ENCODE measurements at regions not wholly inside any gene's neighbourhood (a gene's known extent, or its start where the extent isn't known, plus 50 kb on each side); places are given as distances from the start of the nearest gene placed in this dataset.

GRCh38 chr1:228810878-228811711, 75.8 kb downstream of the RHOU start:
- Histone ChIP-seq H3K9me3 (ENCODE audit: control insufficient read depth in 4 of 4, low read length in 3 of 4) (no peaks in the 10 kb centered on the region), H3K4me3 (ENCODE audit: low read depth in 1 of 3, low read length in 3 of 3) (no peak overlapping the region), H3K27ac (ENCODE audit: low read depth in 1 of 2, low read length in 2 of 2) (no peak overlapping the region), H3K4me1 (ENCODE audit: control insufficient read depth in 4 of 4, insufficient read depth in 4 of 4, low read length in 3 of 4) (peaks cover 0 to 18% (median 8%) of the 10 kb centered on the region in 4 donors), H3K27me3 (ENCODE audit: control insufficient read depth in 4 of 4, insufficient read depth in 4 of 4, low read length in 3 of 4) (no peaks in the 10 kb centered on the region), H3K36me3 (ENCODE audit: control insufficient read depth in 4 of 4, insufficient read depth in 3 of 4, low read depth in 1 of 4, low read length in 3 of 4) (no peaks in the 10 kb centered on the region), H3K9ac (ENCODE audit: low read depth in 1 of 2, low read length in 2 of 2) (no peak overlapping the region)
- no peak for DNase-seq (ENCODE audit: low spot score)
- 87% methylated on average over 6 of the region's 6 CpGs for WGBS
- TF ChIP-seq CTCF (IDR thresholded peaks at IDR 0.05; ENCODE audit: low read depth, low read length, missing input control) (no peak), HNF4A (conservative IDR thresholded peaks at IDR 0.05) (no peak), FOXA2 (IDR thresholded peaks at IDR 0.05) (no peak)

- 96% methylated on average over 11 of the region's 11 CpGs for WGBS
- Histone ChIP-seq H3K4me3 (ENCODE audit: low read depth in 1 of 3, low read length in 3 of 3) (no peak overlapping the region), H3K36me3 (ENCODE audit: control insufficient read depth in 4 of 4, insufficient read depth in 3 of 4, low read depth in 1 of 4, low read length in 3 of 4) (no peaks in the 10 kb centered on the region), H3K9ac (ENCODE audit: low read depth in 1 of 2, low read length in 2 of 2) (no peak overlapping the region), H3K27ac (ENCODE audit: low read depth in 1 of 2, low read length in 2 of 2) (no peak overlapping the region), H3K9me3 (ENCODE audit: control insufficient read depth in 4 of 4, low read length in 3 of 4) (no peaks in the 10 kb centered on the region), H3K27me3 (ENCODE audit: control insufficient read depth in 4 of 4, insufficient read depth in 4 of 4, low read length in 3 of 4) (no peaks in the 10 kb centered on the region), H3K4me1 (ENCODE audit: control insufficient read depth in 4 of 4, insufficient read depth in 4 of 4, low read length in 3 of 4) (peaks cover 0 to 18% (median 8%) of the 10 kb centered on the region in 4 donors)
- no peak for DNase-seq (ENCODE audit: low spot score)
- TF ChIP-seq RAD21 (IDR thresholded peaks at IDR 0.05) (no peak), HNF4G (IDR thresholded peaks at IDR 0.05) (no peak), YY1 (IDR thresholded peaks at IDR 0.05) (no peak), FOXA2 (IDR thresholded peaks at IDR 0.05) (no peak), TAF1 (conservative IDR thresholded peaks at IDR 0.05) (no peak), GABPA (IDR thresholded peaks at IDR 0.05 in 1 of 2, conservative IDR thresholded peaks at IDR 0.05 in 1 of 2) (no peak), HNF4A (conservative IDR thresholded peaks at IDR 0.05) (no peak), ATF3 (IDR thresholded peaks at IDR 0.05) (no peak), RXRA (IDR thresholded peaks at IDR 0.05) (no peak), NR2F2 (IDR thresholded peaks at IDR 0.05) (no peak), SP1 (IDR thresholded peaks at IDR 0.05) (no peak), JUND (IDR thresholded peaks at IDR 0.05) (no peak), MAX (IDR thresholded peaks at IDR 0.05) (no peak), REST (IDR thresholded peaks at IDR 0.05) (no peak), FOXA1 (IDR thresholded peaks at IDR 0.05) (no peak), CTCF (IDR thresholded peaks at IDR 0.05; ENCODE audit: low read depth, low read length, missing input control) (no peak), EGR1 (IDR thresholded peaks at IDR 0.05; ENCODE audit: low read depth in 2 of 2) (no peak)
- TF ChIP-seq, protein P1, sequence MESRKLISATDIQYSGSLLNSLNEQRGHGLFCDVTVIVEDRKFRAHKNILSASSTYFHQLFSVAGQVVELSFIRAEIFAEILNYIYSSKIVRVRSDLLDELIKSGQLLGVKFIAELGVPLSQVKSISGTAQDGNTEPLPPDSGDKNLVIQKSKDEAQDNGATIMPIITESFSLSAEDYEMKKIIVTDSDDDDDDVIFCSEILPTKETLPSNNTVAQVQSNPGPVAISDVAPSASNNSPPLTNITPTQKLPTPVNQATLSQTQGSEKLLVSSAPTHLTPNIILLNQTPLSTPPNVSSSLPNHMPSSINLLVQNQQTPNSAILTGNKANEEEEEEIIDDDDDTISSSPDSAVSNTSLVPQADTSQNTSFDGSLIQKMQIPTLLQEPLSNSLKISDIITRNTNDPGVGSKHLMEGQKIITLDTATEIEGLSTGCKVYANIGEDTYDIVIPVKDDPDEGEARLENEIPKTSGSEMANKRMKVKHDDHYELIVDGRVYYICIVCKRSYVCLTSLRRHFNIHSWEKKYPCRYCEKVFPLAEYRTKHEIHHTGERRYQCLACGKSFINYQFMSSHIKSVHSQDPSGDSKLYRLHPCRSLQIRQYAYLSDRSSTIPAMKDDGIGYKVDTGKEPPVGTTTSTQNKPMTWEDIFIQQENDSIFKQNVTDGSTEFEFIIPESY (IDR thresholded peaks at IDR 0.05): no peak
These were observed 76.5 kb downstream of the RHOU start for GRCh38 chr1:228811712-228812305.

Data from liver (tissue), 8 donors.